ENCODE measurements at regions not wholly inside any gene's neighbourhood (a gene's known extent, or its start where the extent isn't known, plus 50 kb on each side); places are given as distances from the start of the nearest gene placed in this dataset.

- H3K27ac ChIP-seq = no peak overlapping the region
- no peaks in the 10 kb centered on the region for H3K36me3 ChIP-seq
- no peaks in the 10 kb centered on the region for H3K9me3 ChIP-seq
- no peaks in the 10 kb centered on the region for H3K27me3 ChIP-seq
- H3K4me1 ChIP-seq = no peaks in the 10 kb centered on the region
- no peak overlapping the region for H3K4me3 ChIP-seq
- no peak for DNase-seq (ENCODE audit: low spot score)
- no peak for TF ChIP-seq CTCF (IDR thresholded peaks at IDR 0.05)
Measured at GRCh38 chr16:79272141-79272577, 328.4 kb downstream of the MAF start.

GRCh38 chr16:79271583-79271982, 329.0 kb downstream of the MAF start:
- Histone ChIP-seq H3K27me3 (no peaks in the 10 kb centered on the region), H3K4me3 (no peak overlapping the region), H3K9me3 (no peaks in the 10 kb centered on the region), H3K27ac (no peak overlapping the region), H3K4me1 (no peaks in the 10 kb centered on the region), H3K36me3 (no peaks in the 10 kb centered on the region)
- no peak for TF ChIP-seq CTCF (IDR thresholded peaks at IDR 0.05)
- DNase-seq (ENCODE audit: low spot score) = no peak

- Histone ChIP-seq H3K4me1 (no peaks in the 10 kb centered on the region), H3K4me3 (no peak overlapping the region), H3K27me3 (no peaks in the 10 kb centered on the region), H3K9me3 (no peaks in the 10 kb centered on the region), H3K27ac (no peak overlapping the region), H3K36me3 (no peaks in the 10 kb centered on the region)
- no peak for DNase-seq (ENCODE audit: low spot score)
- TF ChIP-seq CTCF (IDR thresholded peaks at IDR 0.05) = no peak
Measured at GRCh38 chr16:79270011-79270410, 330.5 kb downstream of the MAF start.

GRCh38 chr16:79269211-79269863, 331.2 kb downstream of the MAF start:
- no peaks in the 10 kb centered on the region for H3K36me3 ChIP-seq
- H3K4me3 ChIP-seq = no peak overlapping the region
- DNase-seq (ENCODE audit: low spot score) = no peak
- no peak for TF ChIP-seq CTCF (IDR thresholded peaks at IDR 0.05)
- H3K27ac ChIP-seq = no peak overlapping the region
- H3K27me3 ChIP-seq = no peaks in the 10 kb centered on the region
- H3K9me3 ChIP-seq = no peaks in the 10 kb centered on the region
- no peaks in the 10 kb centered on the region for H3K4me1 ChIP-seq

GRCh38 chr16:79267781-79268180, 332.8 kb downstream of the MAF start:
- Histone ChIP-seq H3K4me3 (no peak overlapping the region), H3K9me3 (no peaks in the 10 kb centered on the region), H3K36me3 (no peaks in the 10 kb centered on the region), H3K27ac (no peak overlapping the region), H3K27me3 (no peaks in the 10 kb centered on the region), H3K4me1 (no peaks in the 10 kb centered on the region)
- no peak for TF ChIP-seq CTCF (IDR thresholded peaks at IDR 0.05)
- no peak for DNase-seq (ENCODE audit: low spot score)

- no peak overlapping the region for H3K27ac ChIP-seq
- peaks cover 0 to 2% of the 10 kb centered on the region in 2 donors for H3K4me1 ChIP-seq
- H3K9me3 ChIP-seq = no peaks in the 10 kb centered on the region
- no peak for TF ChIP-seq CTCF (IDR thresholded peaks at IDR 0.05)
- no peak overlapping the region for H3K4me3 ChIP-seq
- no peak for DNase-seq (ENCODE audit: low spot score)
- H3K36me3 ChIP-seq = no peaks in the 10 kb centered on the region
- H3K27me3 ChIP-seq = no peaks in the 10 kb centered on the region
Measured at GRCh38 chr16:79267146-79267545, 333.4 kb downstream of the MAF start.
